ENCODE measurements at regions not wholly inside any gene's neighbourhood (a gene's known extent, or its start where the extent isn't known, plus 50 kb on each side); places are given as distances from the start of the nearest gene placed in this dataset.

DNA sequence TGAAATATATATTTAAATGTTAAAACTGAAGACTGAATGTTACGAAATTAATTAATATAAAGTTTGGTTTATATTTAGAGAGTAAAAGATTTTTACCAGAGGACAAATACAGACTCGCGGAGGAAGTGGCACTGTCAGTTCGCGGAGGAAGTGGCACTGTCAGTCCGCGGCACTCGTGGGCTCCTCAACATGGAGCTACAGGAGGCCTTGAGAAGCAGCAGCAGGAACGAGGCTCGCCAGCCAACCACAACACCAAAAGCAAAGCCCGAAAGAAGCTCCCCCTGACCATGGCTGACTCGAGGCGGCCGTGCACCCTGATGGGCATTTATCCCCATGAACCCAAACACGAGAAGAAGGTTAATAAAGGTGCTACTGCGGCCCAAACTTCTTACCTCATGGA, 125.3 kb upstream of the PABPC4L start:
- TF ChIP-seq GATA1 (IDR thresholded peaks at IDR 0.05; ENCODE audit: low read depth, low read length): no peak
- TF ChIP-seq POLR2A (IDR thresholded peaks at IDR 0.05; ENCODE audit: low read length): no peak
- DNase-seq: no peak

DNA sequence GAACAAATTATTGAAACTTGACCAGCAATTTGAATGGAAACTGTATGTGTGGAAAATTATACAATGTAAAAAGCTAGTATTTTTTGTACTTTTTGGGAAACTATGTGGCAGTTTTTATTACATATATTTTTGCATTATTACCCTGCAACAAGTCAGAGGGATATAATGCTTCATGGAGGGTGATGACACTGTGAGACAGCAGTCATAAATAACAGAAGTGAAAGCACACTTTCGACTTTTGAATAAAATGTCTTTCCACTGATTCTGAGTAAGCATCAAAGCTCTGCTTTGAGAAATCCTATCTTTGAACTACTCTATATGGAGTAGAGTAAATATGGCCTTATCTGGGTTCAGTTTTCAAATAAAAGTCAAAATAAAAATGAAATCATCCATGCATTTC, 122.6 kb upstream of the PABPC4L start:
- TF ChIP-seq POLR2A (IDR thresholded peaks at IDR 0.05; ENCODE audit: low read length) (no peak), GATA1 (IDR thresholded peaks at IDR 0.05; ENCODE audit: low read depth, low read length) (no peak)
- no peak for DNase-seq

DNA sequence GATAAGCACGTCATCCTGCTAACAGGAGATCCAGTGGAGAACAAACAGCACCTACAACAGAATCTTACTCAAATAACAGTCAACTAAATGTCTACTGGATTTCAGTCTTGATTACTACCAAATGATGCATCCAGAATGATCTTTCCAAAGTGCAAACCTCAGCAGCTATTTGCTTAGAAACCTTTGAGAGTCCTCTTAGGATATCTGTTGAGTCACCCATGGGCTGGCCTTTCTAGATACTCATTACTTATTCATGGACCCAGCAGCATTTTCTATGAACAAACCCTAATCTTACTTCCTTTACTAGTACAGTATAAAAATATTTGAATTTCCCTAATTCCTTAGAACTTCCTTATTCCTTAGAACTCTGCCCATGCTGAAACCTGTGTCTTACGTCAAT, 118.5 kb upstream of the PABPC4L start:
- no peak for TF ChIP-seq POLR2A (IDR thresholded peaks at IDR 0.05; ENCODE audit: low read length)
- no peak for TF ChIP-seq GATA1 (IDR thresholded peaks at IDR 0.05; ENCODE audit: low read depth, low read length)
- no peak for DNase-seq

DNA sequence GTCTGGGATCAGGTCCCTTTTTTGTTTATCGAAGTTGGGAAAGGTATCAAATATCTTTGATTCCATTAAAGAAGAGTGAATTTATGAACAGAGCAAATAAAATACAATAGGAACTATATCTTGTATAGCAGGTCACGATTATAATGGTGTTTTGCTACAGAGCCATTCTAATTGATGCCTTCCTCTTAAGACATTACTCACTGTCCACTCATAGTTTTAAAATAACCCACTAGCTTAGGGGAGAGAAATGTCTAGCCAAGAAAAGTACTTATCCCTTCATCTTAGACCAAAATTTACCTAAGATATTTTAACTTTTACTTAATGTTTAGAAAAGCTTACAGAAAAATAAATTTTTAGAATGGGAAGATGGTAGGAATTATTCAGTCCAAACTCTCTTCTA, 112.0 kb upstream of the PABPC4L start:
- TF ChIP-seq POLR2A (IDR thresholded peaks at IDR 0.05; ENCODE audit: low read length): no peak
- no peak for TF ChIP-seq GATA1 (IDR thresholded peaks at IDR 0.05; ENCODE audit: low read depth, low read length)
- DNase-seq: no peak

DNA sequence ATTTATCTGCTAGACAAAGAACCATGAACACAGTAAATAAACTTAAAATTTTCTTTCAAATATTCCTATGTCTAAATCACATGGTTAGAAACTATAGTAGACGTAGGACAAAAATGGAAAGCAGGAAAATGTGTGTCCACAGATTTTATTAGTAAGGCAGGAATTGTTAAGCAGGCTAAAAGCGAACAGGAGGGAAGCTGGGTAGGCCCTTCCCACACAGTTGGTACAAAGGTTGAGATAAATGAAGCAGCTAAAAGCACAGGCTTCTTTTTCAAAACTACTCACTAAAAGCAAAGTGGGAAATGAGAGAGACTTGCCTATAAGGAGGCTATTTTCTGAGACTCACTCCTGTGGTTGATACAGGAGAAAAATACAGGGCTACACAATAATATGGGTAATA, 108.1 kb upstream of the PABPC4L start:
- DNase-seq: no peak
- no peak for TF ChIP-seq POLR2A (IDR thresholded peaks at IDR 0.05; ENCODE audit: low read length)
- TF ChIP-seq GATA1 (IDR thresholded peaks at IDR 0.05; ENCODE audit: low read depth, low read length): no peak

DNA sequence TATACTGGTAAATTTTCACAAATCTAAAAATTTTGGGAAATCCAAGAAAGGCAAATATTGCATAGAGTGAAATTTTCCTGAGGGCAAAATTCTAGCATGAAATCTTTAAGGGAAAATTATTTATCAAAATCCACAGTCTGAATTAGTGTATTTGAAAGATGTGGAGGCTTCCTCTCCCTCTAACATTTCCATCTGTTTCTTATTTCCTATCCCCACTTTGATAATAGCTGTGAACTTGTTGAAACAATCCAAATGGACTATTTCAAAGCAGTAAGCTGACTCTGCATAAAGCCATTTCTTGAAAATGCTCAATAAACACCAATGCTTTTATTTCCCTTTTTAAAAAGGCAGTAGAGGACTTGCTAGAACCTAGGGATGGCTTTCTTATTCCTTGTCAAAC, 107.3 kb upstream of the PABPC4L start:
- TF ChIP-seq POLR2A (IDR thresholded peaks at IDR 0.05; ENCODE audit: low read length) (no peak), GATA1 (IDR thresholded peaks at IDR 0.05; ENCODE audit: low read depth, low read length) (no peak)
- no peak for DNase-seq

DNA sequence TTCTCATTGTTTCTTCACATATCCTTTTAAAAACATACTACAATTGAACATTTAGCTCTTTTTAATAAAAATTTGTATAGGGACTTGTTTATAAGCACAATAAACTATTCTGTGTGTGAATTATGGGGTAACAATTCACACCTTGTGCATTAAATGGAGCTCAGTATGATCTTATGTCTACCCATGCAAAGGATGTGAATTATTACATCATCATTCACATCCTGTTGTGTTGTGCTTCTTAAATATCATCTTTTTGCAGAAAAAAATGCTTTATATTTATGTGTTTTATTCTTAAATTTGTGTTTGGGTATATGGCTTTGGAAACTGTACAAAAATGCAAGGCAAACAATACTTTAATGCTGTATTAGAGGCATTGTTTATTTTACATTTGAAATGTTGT, 96.7 kb upstream of the PABPC4L start:
- DNase-seq: no peak
- TF ChIP-seq POLR2A (IDR thresholded peaks at IDR 0.05; ENCODE audit: low read length) (no peak), GATA1 (IDR thresholded peaks at IDR 0.05; ENCODE audit: low read depth, low read length) (no peak)

DNA sequence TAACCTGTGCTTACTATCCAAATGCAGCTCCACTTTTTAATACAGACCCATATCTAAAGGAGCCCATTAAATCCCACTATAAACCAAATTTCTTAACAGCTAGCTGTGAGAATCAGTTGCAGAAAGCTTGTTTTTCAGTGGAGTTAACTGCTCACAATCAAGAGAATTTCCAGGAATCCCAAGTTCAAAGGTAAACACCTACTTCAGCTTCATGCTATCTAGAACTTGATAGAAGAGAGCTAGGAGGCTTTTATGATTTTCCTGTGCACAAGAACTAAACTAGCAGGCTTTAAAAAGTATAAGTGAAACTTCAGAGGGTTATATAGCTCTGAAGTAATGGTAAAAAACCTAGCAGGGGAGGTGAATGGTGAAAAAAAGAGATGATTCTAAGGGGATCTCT, 96.2 kb upstream of the PABPC4L start:
- no peak for TF ChIP-seq GATA1 (IDR thresholded peaks at IDR 0.05; ENCODE audit: low read depth, low read length)
- TF ChIP-seq POLR2A (IDR thresholded peaks at IDR 0.05; ENCODE audit: low read length): no peak
- no peak for DNase-seq

DNA sequence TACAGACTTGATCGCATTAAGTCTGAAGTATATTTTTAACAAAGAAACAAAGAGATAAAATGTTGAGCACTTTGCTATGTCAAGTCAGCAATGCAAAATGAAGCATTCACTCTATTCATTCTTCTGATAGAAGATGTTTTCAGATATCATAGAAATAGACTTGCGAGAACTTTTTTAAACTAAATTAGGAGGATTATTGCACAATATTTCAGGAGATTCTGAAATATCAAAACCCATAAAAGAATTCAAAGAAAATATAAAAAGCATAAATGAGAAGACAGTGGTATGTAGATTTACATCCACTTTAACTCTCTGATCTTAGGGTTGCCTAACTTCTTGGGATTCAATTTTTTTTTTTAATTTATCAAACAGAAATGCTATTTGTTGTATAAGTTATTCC, 81.1 kb upstream of the PABPC4L start:
- TF ChIP-seq GATA1 (IDR thresholded peaks at IDR 0.05; ENCODE audit: low read depth, low read length) (no peak), POLR2A (IDR thresholded peaks at IDR 0.05; ENCODE audit: low read length) (no peak)
- DNase-seq: no peak

DNA sequence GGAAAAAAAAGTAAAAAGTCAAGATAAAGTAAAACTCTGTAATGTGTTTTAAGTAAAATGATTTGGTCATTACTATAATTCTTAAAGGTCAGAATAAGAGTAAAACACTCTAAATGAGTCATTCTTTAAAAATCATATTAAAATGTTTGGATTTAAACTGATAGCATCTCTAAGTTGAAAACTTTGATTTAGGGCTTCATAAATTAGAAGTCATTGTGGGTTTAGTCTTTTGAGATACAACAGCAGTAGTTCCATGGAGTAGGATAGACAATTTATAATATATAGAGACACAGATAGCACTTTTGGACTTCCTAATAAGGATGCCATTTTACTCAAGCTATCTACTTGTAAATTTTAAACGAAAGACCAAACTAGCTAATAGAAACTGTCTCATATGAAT, 77.1 kb upstream of the PABPC4L start:
- DNase-seq: no peak
- no peak for TF ChIP-seq GATA1 (IDR thresholded peaks at IDR 0.05; ENCODE audit: low read depth, low read length)
- TF ChIP-seq POLR2A (IDR thresholded peaks at IDR 0.05; ENCODE audit: low read length): no peak

DNA sequence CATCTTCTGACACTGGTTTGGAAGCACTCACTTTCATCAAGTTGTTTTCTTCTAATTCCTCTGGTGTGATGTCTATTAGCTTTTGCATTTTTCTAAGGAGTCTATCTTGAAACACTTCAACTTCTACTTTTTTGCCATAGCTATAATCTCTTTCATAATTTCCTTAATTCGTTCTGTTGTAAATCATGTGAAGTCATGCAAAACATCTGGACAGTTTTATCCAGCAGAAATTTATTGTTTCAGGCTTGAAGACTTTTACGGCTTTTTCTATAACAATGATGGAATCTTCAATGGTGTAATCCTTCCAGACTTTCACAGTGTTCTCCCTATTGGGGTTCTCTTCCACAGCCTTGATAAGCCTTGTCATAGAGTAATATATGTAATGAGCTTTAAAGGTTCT, 74.9 kb upstream of the PABPC4L start:
- DNase-seq: no peak

DNA sequence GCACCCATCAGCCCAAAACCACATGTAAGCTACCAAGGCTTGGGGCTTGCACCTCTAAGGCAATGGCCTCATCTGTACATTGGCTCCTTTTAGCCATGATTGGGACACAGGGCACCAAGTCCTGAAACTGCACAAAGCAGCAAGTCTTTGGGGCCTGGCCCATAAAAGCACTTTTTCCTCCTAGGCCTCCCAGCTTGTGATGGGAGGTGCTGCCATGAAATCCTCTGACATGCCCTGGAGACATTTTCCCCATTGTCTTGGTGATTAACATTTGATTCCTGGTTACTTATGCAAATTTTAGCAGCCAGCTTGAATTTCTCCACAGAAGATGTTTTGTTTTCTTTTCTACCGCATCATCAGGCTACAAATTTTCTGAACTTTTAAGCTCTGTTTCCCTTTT, 58.5 kb upstream of the PABPC4L start:
- TF ChIP-seq GATA1 (IDR thresholded peaks at IDR 0.05; ENCODE audit: low read depth, low read length) (no peak), POLR2A (IDR thresholded peaks at IDR 0.05; ENCODE audit: low read length) (no peak)
- DNase-seq: no peak

More for the DNA sequence above, 74.9 kb upstream of the PABPC4L start:
- TF ChIP-seq POLR2A (IDR thresholded peaks at IDR 0.05; ENCODE audit: low read length) (no peak), GATA1 (IDR thresholded peaks at IDR 0.05; ENCODE audit: low read depth, low read length) (no peak)
